ENCODE measurements at regions not wholly inside any gene's neighbourhood (a gene's known extent, or its start where the extent isn't known, plus 50 kb on each side); places are given as distances from the start of the nearest gene placed in this dataset.

GRCh38 chr2:111250448-111251030, 129.8 kb downstream of the BCL2L11 start:
- no peak for TF ChIP-seq EZH2 (IDR thresholded peaks at IDR 0.05; ENCODE audit: borderline replicate concordance, low read depth, low read length, severe bottlenecking)
- TF ChIP-seq CTCF (IDR thresholded peaks at IDR 0.05; ENCODE audit: borderline replicate concordance, extremely low read depth, low read length, poor library complexity, severe bottlenecking): no peak
